Mammary epithelial cell (primary cell): ENCODE measurements at regions not wholly inside any gene's neighbourhood (a gene's known extent, or its start where the extent isn't known, plus 50 kb on each side); places are given as distances from the start of the nearest gene placed in this dataset.

Source experiments
- EZH2 ChIP-seq: IDR thresholded peaks from 2 replicates; pipeline ENCODE4 v1.6.1; 2012; ENCODE audit warnings: low read length, inconsistent platforms, borderline replicate concordance
- TF ChIP-seq, protein P1 (sequence below), 2 donors: IDR thresholded peaks in 1 of 2; conservative IDR thresholded peaks in 1 of 2; 2 replicates each; pipeline ENCODE4 v1.5.1; 2011 to 2012; ENCODE audit warnings: inconsistent platforms in 2 of 2, low read length in 2 of 2, mild to moderate bottlenecking in 2 of 2, control low read depth in 1 of 2, low read depth in 1 of 2; ENCODE audit not compliant: insufficient read depth in 1 of 2; ENCODE audit errors: extremely low read depth in 1 of 2

DNA sequence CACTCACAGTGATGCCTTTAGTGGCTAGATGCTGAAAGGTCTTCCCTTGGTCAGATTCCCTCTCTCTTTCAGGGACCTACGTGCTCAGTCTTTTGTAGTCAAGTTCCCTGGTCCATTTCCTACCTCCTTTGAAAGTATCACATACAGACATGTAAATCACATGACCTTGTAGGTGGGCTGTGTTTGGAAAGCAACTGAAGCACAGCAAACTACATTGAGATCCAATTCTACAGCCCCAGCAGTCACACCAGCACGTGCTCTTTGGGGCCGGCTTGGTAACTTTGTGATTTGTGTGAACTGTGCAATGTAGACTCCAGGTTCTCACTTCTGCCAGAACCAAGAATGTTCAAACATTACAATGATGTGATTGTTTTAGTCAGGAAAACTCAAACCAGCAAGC is 89.7 kb upstream of the PLPP4 start:
- TF ChIP-seq, protein P1, sequence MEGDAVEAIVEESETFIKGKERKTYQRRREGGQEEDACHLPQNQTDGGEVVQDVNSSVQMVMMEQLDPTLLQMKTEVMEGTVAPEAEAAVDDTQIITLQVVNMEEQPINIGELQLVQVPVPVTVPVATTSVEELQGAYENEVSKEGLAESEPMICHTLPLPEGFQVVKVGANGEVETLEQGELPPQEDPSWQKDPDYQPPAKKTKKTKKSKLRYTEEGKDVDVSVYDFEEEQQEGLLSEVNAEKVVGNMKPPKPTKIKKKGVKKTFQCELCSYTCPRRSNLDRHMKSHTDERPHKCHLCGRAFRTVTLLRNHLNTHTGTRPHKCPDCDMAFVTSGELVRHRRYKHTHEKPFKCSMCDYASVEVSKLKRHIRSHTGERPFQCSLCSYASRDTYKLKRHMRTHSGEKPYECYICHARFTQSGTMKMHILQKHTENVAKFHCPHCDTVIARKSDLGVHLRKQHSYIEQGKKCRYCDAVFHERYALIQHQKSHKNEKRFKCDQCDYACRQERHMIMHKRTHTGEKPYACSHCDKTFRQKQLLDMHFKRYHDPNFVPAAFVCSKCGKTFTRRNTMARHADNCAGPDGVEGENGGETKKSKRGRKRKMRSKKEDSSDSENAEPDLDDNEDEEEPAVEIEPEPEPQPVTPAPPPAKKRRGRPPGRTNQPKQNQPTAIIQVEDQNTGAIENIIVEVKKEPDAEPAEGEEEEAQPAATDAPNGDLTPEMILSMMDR (conservative IDR thresholded peaks at IDR 0.05 in 1 of 2, IDR thresholded peaks at IDR 0.05 in 1 of 2; ENCODE audit: extremely low read depth in 1 of 2, insufficient read depth in 1 of 2, low read depth in 1 of 2, low read length in 2 of 2), result no peak
- TF ChIP-seq EZH2, result no peak
